H9 (cell line): ENCODE measurements at regions not wholly inside any gene's neighbourhood (a gene's known extent, or its start where the extent isn't known, plus 50 kb on each side); places are given as distances from the start of the nearest gene placed in this dataset.

Source experiments
- DNase-seq: peaks from one replicate; pipeline ENCODE4 v3.0.0-alpha.2; 2017
- H2AFZ ChIP-seq: one replicate; pipeline ENCODE4 v1.6.1; 2013; ENCODE audit warnings: mild to moderate bottlenecking, low read length, control low read depth, moderate library complexity
- H2AK5ac ChIP-seq: 2 replicates; pipeline ENCODE4 v1.6.1; 2013; ENCODE audit warnings: low read length, control low read depth, mixed read lengths; ENCODE audit not compliant: insufficient read length
- H2BK120ac ChIP-seq: one replicate; pipeline ENCODE4 v1.6.1; 2013; ENCODE audit warnings: low read depth, mild to moderate bottlenecking, low read length, control low read depth, inconsistent platforms; ENCODE audit not compliant: poor library complexity, severe bottlenecking
- H2BK12ac ChIP-seq: 2 replicates; pipeline ENCODE4 v1.6.1; 2013; ENCODE audit warnings: low read length, control low read depth, mixed read lengths, low read depth; ENCODE audit not compliant: insufficient read length
- H2BK15ac ChIP-seq: 2 replicates; pipeline ENCODE4 v1.6.1; 2013; ENCODE audit warnings: low read depth, low read length, control low read depth
- H2BK20ac ChIP-seq: one replicate; pipeline ENCODE4 v1.6.1; 2013; ENCODE audit warnings: low read depth, mild to moderate bottlenecking, low read length, control low read depth, inconsistent platforms; ENCODE audit not compliant: poor library complexity, severe bottlenecking
- H2BK5ac ChIP-seq: 2 replicates; pipeline ENCODE4 v1.6.1; 2013; ENCODE audit warnings: low read length, control low read depth, mixed read lengths; ENCODE audit not compliant: insufficient read length
- H3K14ac ChIP-seq: 2 replicates; pipeline ENCODE4 v1.6.1; 2013; ENCODE audit warnings: low read length, control low read depth; ENCODE audit not compliant: insufficient read depth
- H3K18ac ChIP-seq: 2 replicates; pipeline ENCODE4 v1.6.1; 2013; ENCODE audit warnings: low read depth, mild to moderate bottlenecking, mixed read lengths, low read length, control low read depth; ENCODE audit not compliant: insufficient read length
- H3K23ac ChIP-seq: 2 replicates; pipeline ENCODE4 v1.6.1; 2013; ENCODE audit warnings: low read length, control low read depth, mixed read lengths, low read depth; ENCODE audit not compliant: insufficient read length
- H3K23me2 ChIP-seq: 2 replicates; pipeline ENCODE4 v1.6.1; 2013; ENCODE audit warnings: low read depth, mild to moderate bottlenecking, mixed read lengths, low read length, control low read depth; ENCODE audit not compliant: insufficient read length, poor library complexity, severe bottlenecking
- H3K27ac ChIP-seq: 2 replicates; pipeline ENCODE4 v1.5.1; 2013; ENCODE audit warnings: low read length, control low read depth, mixed read lengths, low read depth; ENCODE audit not compliant: insufficient read length
- H3K27me3 ChIP-seq: 2 replicates; pipeline ENCODE4 v1.6.1; 2013; ENCODE audit warnings: low read length, control low read depth, inconsistent platforms; ENCODE audit not compliant: insufficient read depth
- H3K4ac ChIP-seq: 2 replicates; pipeline ENCODE4 v1.6.1; 2013; ENCODE audit warnings: low read depth, mild to moderate bottlenecking, control low read depth, inconsistent platforms, low read length, moderate library complexity
- H3K4me1 ChIP-seq: 2 replicates; pipeline ENCODE4 v1.6.1; 2013; ENCODE audit warnings: low read length, control low read depth, inconsistent platforms; ENCODE audit not compliant: insufficient read depth
- H3K4me2 ChIP-seq: 2 replicates; pipeline ENCODE4 v1.6.1; 2013; ENCODE audit warnings: low read length, control low read depth, mixed read lengths; ENCODE audit not compliant: insufficient read length, insufficient read depth
- H3K56ac ChIP-seq: 2 replicates; pipeline ENCODE4 v1.6.1; 2013; ENCODE audit warnings: low read depth, mild to moderate bottlenecking, mixed read lengths, low read length, control low read depth; ENCODE audit not compliant: insufficient read length
- H3K79me1 ChIP-seq: 2 replicates; pipeline ENCODE4 v1.6.1; 2013; ENCODE audit warnings: low read depth, mild to moderate bottlenecking, moderate library complexity, low read length, control low read depth, inconsistent platforms; ENCODE audit not compliant: insufficient read depth, poor library complexity, severe bottlenecking
- H3K79me2 ChIP-seq: 2 replicates; pipeline ENCODE4 v1.6.1; 2013; ENCODE audit warnings: low read length, control low read depth, inconsistent platforms; ENCODE audit not compliant: insufficient read depth
- H3K9ac ChIP-seq: 2 replicates; pipeline ENCODE4 v1.6.1; 2013; ENCODE audit warnings: low read length, control low read depth, mixed read lengths; ENCODE audit not compliant: insufficient read length; ENCODE audit errors: extremely low read depth
- H3K9me3 ChIP-seq: one replicate; pipeline ENCODE4 v1.6.1; 2013; ENCODE audit warnings: low read depth, low read length, inconsistent platforms; ENCODE audit not compliant: control insufficient read depth
- H3T11ph ChIP-seq: one replicate; pipeline ENCODE4 v1.6.1; 2013; ENCODE audit warnings: mild to moderate bottlenecking, low read length, control low read depth, inconsistent platforms
- H4K20me1 ChIP-seq: one replicate; pipeline ENCODE4 v1.6.1; 2013; ENCODE audit not compliant: control insufficient read depth, insufficient read length, insufficient read depth
- H4K5ac ChIP-seq: 2 replicates; pipeline ENCODE4 v1.6.1; 2013; ENCODE audit warnings: low read depth, mild to moderate bottlenecking, mixed read lengths, low read length, control low read depth; ENCODE audit not compliant: insufficient read length
- H4K8ac ChIP-seq: replicated peaks from 2 replicates; pipeline ENCODE4 v1.6.1; 2013; ENCODE audit warnings: low read length, control low read depth, mixed read lengths, low read depth; ENCODE audit not compliant: insufficient read length
- H4K91ac ChIP-seq: 2 replicates; pipeline ENCODE4 v1.6.1; 2013; ENCODE audit warnings: low read depth, mild to moderate bottlenecking, moderate library complexity, mixed read lengths, low read length, control low read depth; ENCODE audit not compliant: insufficient read length
- H3K27ac Mint-ChIP-seq, 3 experiments: 2 replicates in 2 of 3; 3 replicates in 1 of 3; pipeline ENCODE4 v1.8.0; 2020 to 2021; ENCODE audit warnings: mixed read lengths in 3 of 3, mild to moderate bottlenecking in 1 of 3, moderate library complexity in 1 of 3
- H3K27me3 Mint-ChIP-seq: 2 replicates; pipeline ENCODE4 v1.8.0; 2021; ENCODE audit warnings: low read depth, mild to moderate bottlenecking, moderate library complexity, mixed read lengths
- H3K36me3 Mint-ChIP-seq, 3 experiments: 2 replicates in 2 of 3; 3 replicates in 1 of 3; pipeline ENCODE4 v1.8.0; 2020 to 2021; ENCODE audit warnings: low read depth in 3 of 3, mixed read lengths in 3 of 3; ENCODE audit not compliant: insufficient read depth in 1 of 3
- H3K4me1 Mint-ChIP-seq, 2 experiments: 2 replicates each; pipeline ENCODE4 v1.8.0; 2020; ENCODE audit warnings: mixed read lengths in 2 of 2
- H3K4me3 Mint-ChIP-seq, 2 experiments: 2 replicates in 1 of 2; 3 replicates in 1 of 2; pipeline ENCODE4 v1.8.0; 2020 to 2021; ENCODE audit warnings: mild to moderate bottlenecking in 2 of 2, mixed read lengths in 2 of 2, moderate library complexity in 1 of 2
- H3K9me3 Mint-ChIP-seq, 2 experiments: 2 replicates in 1 of 2; 3 replicates in 1 of 2; pipeline ENCODE4 v1.8.0; 2020; ENCODE audit warnings: mild to moderate bottlenecking in 2 of 2, mixed read lengths in 2 of 2, moderate library complexity in 1 of 2
- WGBS: extraction: QIAGEN DNeasy Blood & Tissue Kit; methylation state at CpG from one replicate; pipeline ENCODE4 v1.1.7; 2013; ENCODE audit warnings: missing lambda C conversion rate, low lambda C conversion rate, mixed read lengths; ENCODE audit not compliant: insufficient read length; ENCODE audit errors: extremely low coverage; 5-methylcytosine and 5-hydroxymethylcytosine counted together
- TF ChIP-seq, protein P1 (sequence below): fragments of 200-600 bp; sonication (generic); conservative IDR thresholded peaks from 3 replicates; pipeline ENCODE4 v1.8.0; 2021; ENCODE audit warnings: antibody characterized with exemption, mild to moderate bottlenecking

DNA sequence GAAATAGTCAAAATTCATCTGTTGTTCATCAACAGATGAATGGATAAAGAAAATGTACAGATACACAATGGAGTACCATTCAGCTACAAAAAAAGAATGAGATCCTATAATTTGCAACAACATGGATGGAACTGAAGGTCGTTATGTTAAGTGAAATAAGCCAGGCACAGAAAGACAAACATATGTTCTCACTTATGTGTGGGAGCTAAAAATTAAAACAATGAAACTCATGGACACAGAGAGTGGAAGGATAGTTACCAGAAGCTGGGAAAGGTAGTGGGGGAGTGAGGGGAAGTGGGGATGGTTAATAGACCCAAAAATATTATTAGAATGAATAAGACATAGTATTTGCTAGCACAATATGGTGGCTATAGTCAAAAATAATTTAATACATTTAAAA, 70.0 kb upstream of the KCNMA1 start:
- Histone ChIP-seq H3K27ac (no peak overlapping the region), H3K27me3 (no peaks in the 10 kb centered on the region; the same call in 1 of the 2 replicates), H2BK20ac (no peak overlapping the region), H3K23me2 (peaks cover 8% of the 10 kb centered on the region), H3K23ac (no peak overlapping the region), H3T11ph (no peak overlapping the region), H3K14ac (no peak overlapping the region), H3K4me2 (no peak overlapping the region), H4K20me1 (no peaks in the 10 kb centered on the region), H3K79me2 (no peaks in the 10 kb centered on the region), H3K56ac (no peak overlapping the region), H2AK5ac (no peak overlapping the region), H3K4ac (no peak overlapping the region), H4K8ac (no peak overlapping the region), H3K9me3 (no peaks in the 10 kb centered on the region), H2BK12ac (no peak overlapping the region), H4K5ac (no peak overlapping the region), H3K79me1 (no peaks in the 10 kb centered on the region), H2BK120ac (no peak overlapping the region), H3K4me1 (peaks cover 5% of the 10 kb centered on the region; the same call in 1 of the 2 replicates), H4K91ac (no peak overlapping the region), H2BK15ac (no peak overlapping the region), H3K18ac (no peak overlapping the region), H2BK5ac (no peak overlapping the region), H3K9ac (no peak overlapping the region), H2AFZ (no peak overlapping the region)
- DNase-seq = no peak
- Mint-ChIP-seq H3K9me3 (no peaks in the 10 kb centered on the region; a peak in 2 of 5 replicates), H3K27ac (no peak overlapping the region), H3K27me3 (peaks cover 23% of the 10 kb centered on the region), H3K4me3 (no peak overlapping the region), H3K4me1 (peaks cover 26 to 31% of the 10 kb centered on the region in 2 experiments), H3K36me3 (peaks cover 0 to 1% (median 0%) of the 10 kb centered on the region in 3 experiments; a peak in 2 of 7 replicates)
- TF ChIP-seq, protein P1, sequence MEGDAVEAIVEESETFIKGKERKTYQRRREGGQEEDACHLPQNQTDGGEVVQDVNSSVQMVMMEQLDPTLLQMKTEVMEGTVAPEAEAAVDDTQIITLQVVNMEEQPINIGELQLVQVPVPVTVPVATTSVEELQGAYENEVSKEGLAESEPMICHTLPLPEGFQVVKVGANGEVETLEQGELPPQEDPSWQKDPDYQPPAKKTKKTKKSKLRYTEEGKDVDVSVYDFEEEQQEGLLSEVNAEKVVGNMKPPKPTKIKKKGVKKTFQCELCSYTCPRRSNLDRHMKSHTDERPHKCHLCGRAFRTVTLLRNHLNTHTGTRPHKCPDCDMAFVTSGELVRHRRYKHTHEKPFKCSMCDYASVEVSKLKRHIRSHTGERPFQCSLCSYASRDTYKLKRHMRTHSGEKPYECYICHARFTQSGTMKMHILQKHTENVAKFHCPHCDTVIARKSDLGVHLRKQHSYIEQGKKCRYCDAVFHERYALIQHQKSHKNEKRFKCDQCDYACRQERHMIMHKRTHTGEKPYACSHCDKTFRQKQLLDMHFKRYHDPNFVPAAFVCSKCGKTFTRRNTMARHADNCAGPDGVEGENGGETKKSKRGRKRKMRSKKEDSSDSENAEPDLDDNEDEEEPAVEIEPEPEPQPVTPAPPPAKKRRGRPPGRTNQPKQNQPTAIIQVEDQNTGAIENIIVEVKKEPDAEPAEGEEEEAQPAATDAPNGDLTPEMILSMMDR = no peak
- no CpG with 5 or more reads among the region's 1 CpG for WGBS
